ENCODE measurements at regions not wholly inside any gene's neighbourhood (a gene's known extent, or its start where the extent isn't known, plus 50 kb on each side); places are given as distances from the start of the nearest gene placed in this dataset.
A peak's percentile ranks its signal among the peaks of the same experiment; 100 is the strongest.
"Not testable (repeated sequence)": the region's sequence is repeated elsewhere in the genome, so short reads cannot be mapped to it uniquely, and the experiment has no call there.

DNA sequence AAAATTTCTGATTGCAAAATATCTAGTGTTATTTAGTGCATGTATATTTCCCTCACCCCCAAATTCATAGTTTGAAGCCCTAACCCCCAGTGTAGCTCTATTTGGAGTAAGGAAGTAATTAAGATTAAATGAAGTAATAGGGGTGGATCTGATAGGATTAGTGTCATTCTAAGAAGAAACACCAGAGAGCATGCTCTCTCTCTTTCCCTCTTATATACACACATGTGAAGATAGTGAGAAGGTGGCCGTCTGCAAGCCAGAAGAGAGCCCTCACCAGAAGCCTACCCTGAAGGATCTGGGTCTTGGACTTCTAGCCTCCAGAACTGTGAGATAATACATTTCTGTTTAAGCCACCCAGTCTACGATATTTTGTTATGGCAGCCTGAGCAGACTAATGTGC is 120.3 kb downstream of the TMEM30B start:
- no peak for DNase-seq (ENCODE audit: low spot score)

DNA sequence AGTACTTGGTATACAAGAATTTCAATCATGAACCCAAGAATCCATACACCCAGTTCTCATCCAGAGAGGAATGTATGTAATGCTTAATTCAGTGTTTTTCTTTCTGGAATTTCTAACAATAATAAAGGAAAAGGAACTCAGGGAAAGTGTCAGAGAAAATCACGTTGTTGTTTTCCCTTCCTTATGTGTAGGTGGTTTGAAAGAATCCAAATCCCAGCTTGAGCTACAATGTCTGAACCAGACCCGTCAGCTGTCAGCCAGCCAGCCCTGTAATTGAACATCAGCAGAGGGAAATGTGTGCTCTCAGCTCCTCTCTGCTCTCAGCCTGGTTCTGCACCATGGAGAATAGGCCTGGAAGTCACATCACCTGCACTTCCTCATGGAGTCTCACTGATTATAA is 126.5 kb downstream of the TMEM30B start:
- DNase-seq (ENCODE audit: low spot score), result no peak

DNA sequence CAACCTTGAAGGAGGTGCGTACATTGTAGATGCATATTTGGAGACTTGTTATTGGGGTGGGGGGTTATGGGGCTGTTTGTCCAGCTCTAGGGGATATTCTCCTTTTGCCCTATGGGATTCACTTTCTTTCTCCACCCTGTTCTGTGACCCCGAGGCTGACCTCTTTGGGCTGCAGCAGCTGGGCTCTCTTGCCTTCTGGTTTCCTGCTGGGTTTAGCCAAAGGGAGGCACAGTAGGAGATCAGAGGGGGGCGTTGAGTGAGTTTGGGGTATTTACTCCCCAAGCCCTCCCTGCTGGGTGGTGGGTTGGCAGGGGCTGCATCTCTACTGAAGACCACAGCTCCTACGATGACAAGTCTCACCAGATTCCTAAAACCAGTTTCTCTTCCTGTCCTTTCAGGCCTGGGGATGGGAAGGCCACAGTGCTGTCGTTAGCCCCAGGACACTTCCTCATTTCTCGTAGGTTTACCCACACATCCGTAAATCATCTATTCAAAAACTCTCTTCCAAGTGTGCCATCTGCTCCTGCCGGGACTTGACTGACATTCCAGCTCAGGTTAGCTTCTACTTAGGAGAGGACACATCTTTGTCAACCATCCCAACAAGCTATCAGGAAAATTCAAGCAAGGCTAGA is 127.1 kb downstream of the TMEM30B start:
- peak; percentile 8 for DNase-seq (ENCODE audit: low spot score)

DNA sequence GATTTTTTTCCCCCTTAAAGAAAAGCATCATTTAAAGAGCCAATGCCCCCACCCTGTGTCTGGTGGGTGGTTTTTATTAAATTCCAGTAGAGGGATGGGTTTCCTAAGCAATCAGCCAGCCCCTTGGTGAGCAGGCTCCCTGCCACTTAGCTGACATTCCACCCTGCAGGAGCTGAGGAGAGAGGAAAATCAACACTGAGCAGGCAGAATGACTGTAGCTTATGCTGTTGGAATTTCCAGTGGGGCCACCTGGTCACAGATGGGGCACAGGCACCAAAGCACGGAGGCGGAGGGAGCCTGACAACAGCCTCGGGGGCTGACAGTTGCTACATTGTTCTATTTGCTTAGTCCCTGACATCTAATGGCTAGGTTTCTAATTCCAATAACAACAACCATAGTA is 127.7 kb downstream of the TMEM30B start:
- no peak for DNase-seq (ENCODE audit: low spot score)

DNA sequence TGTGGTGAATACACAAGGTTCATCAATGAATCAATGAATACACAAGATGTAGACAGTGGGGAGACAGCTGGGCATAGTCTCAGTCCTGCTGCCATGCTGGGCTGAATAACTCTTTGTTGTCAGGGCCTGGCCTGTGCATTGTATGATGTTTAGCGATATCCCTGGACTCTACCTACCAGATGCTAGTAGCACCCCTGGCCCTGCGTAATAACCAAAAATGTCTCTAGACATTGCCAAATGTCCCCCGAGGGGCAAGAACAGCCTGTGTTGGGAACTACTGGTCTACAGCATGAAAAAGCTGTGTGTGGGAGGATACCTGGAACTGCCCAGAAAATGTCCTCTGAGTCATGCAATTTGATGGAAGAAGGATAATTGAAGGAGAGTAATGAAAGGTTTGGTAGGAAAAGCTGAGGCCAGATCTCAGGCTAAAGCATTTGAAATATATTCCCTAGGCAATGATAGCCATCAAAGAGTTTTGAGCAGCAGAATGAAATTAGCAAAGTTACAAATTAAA is 128.2 kb downstream of the TMEM30B start:
- DNase-seq (ENCODE audit: low spot score), result no peak

DNA sequence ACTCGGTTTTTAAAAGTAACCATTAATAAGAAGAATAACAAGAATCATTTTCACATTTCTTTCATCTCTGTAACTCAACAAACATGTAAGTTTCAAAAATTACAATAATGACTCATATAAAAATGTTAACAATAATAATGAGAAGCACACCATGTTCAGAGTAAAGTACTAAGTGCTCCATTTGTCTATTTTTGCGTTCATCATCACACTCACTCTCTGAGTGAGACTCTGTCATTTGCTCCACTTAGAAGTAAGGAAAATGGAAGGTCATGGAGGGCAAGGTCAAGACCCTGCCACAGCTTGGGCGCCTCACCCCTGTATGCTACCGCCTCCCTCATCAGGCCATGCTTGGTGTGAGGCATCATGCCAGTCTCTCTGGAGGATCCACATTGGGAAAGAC is 129.9 kb downstream of the TMEM30B start:
- no peak for DNase-seq (ENCODE audit: low spot score)

DNA sequence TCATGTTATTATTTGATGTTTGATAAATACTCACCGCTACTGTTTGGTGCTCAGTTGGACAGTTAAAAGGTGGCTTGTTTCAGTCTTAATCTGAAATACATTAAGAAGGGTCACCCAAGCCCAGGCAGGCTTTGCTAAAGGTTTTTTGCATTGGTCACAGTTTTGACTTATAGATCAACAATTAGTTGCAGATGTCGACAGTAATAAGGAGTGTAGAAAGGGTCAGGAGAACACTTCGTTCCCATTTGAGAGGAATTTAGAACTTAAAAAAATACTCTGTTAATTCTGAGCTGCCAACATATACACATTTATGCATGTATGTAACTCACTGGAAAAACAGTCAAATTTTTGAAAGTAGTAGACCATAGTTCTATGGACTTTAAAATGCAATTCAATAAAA is 130.3 kb downstream of the TMEM30B start:
- no peak for DNase-seq (ENCODE audit: low spot score)

DNA sequence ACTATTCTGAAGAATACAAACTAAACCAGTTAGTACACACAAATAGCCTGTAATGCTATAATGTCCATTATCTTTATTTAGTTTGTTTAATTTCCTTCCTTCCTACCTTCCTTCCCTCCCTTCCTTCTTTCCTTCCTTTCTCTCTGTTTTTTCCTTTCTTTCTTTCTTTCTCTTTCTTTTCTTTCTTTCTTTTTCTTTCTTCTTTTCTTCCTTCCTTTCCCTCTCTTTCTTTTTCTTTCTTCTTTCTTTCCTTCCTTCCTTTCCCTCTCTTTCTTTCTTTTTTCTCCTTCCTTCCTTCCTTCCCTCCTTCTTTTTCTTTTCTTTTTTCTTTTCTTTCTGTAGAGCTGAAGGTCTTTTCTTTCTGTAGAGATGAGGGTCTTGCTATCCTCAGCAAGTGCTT is 131.2 kb downstream of the TMEM30B start:
- no peak for DNase-seq (ENCODE audit: low spot score)

DNA sequence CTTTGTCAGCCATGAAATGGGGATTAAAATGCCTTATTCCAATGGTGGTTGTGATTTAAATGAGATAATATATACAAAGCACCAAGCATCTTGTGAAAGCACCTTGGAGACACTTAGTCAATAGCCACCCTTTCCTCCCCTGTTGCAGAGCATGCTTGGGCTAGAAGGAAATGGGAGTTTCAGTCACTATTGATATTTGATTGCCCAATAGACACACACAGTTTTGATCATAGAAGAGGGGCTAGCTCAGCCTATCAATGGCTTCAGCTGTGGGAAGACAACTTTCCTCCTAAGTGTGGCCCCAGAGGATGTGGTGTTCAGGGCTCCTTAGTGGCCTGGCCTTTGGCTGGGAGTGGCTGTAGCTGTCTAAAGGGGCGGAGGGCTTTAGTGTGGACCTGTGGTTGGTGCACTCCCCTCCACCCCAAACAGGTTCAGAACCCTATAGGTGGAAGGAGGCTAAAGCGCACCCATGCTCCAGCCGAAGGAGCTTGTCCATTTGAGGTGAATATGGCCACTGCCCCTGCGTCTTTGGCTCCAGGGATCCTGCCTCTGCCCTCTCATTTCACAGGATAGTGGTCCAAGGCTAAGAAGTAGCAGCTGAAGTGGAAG is 132.3 kb downstream of the TMEM30B start:
- no peak for DNase-seq (ENCODE audit: low spot score)

DNA sequence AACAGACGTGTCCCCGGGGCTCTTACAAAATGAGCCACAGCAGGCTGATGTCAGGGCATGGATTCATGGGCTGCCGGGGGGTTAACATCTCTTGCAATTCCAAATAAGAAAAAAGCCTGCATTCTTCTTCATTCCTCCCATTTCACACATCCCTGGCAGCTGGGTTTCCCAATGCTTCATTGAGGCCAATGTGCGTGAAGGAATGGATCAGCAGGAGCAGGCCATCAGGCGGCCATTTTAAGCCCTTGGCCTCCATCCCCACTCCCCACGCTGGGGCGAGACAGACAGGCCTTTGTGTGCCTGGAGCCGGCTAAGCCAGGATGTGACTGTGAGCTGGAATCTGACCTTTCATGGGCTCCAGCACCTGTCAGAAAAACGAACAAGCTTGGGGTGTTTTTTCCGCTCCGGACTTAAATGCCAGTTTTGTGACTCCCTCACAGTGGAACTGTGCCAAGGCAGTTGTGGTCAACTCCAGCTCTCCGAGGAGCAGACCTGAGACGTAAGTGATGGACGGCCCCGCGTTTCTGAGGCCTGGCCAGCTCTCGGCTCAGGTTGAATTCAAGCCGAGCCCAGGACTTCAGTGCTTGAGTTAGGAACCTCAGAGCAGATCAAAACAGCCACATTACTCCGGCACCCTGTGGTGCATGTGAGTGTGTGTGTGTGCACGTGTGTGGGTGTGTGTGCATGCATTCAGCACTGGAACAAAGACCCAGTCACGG is 133.1 kb downstream of the TMEM30B start:
- no peak for DNase-seq (ENCODE audit: low spot score)

DNA sequence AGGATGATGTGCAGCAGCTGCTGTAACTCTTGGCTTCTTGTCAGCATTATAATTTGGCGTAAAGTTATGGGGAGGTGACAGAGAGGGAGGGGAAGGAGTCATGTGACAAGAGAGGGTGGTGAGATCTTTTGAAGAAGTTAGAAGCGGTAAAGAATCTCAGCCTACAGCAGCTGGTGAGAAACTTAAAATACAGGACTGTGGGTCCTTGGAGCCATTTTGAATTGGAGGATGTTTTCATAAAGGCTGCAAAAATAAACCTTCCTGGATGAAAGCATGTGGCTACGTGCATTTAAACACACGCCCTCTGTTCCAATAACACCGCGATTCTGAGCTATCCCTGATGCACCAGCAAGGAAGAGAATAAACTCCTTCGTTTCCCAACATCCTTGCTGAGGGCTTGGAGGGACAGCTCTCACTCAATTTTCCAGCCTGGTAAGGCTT is 133.7 kb downstream of the TMEM30B start:
- DNase-seq (ENCODE audit: low spot score), result no peak

DNA sequence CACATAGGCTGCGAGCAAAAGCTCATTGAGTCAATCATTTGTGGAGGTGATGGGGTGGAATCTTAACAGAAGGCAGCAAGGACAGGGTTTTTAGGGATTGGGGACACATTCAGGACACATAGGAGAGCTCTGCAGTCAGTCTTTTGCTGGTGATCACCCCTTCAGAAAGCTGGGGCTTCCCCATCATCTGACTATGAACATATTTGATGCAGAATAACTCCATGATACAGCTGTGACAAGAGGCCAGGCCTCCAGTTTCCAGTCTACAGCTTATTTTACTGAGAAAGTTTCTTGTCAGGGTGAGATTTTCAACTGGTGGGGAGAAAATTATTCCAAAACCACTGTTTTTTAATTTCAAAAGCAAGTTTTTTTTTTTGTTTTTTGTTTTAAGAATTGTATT is 134.2 kb downstream of the TMEM30B start:
- no peak for DNase-seq (ENCODE audit: low spot score)

DNA sequence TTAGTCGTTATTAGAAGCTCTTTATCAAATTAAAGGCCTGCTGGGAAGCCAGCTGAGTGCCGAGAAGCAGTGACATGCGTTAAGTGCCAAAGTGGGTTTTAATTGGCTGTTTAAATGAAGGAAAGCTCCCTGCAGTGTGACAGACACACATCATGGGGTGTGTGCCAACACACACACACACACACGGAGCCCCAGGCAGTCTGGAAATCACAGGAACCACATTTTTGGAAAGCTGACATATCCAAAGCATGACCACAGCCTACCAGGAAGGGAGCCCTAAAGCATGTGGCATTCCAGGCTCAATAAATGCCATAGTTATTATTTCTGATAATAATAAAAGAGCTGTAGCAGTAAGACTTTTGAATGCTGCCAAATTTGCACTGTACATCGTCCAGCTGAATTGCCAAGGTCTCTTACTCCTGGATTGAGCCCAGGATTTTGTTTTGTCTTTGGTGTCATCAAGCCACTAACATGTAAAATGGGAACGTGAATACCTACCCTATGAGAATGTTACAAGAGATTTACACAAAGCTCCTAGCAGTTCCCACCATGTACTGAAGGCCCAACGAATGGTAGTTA is 135.1 kb downstream of the TMEM30B start:
- DNase-seq (ENCODE audit: low spot score), result no peak

DNA sequence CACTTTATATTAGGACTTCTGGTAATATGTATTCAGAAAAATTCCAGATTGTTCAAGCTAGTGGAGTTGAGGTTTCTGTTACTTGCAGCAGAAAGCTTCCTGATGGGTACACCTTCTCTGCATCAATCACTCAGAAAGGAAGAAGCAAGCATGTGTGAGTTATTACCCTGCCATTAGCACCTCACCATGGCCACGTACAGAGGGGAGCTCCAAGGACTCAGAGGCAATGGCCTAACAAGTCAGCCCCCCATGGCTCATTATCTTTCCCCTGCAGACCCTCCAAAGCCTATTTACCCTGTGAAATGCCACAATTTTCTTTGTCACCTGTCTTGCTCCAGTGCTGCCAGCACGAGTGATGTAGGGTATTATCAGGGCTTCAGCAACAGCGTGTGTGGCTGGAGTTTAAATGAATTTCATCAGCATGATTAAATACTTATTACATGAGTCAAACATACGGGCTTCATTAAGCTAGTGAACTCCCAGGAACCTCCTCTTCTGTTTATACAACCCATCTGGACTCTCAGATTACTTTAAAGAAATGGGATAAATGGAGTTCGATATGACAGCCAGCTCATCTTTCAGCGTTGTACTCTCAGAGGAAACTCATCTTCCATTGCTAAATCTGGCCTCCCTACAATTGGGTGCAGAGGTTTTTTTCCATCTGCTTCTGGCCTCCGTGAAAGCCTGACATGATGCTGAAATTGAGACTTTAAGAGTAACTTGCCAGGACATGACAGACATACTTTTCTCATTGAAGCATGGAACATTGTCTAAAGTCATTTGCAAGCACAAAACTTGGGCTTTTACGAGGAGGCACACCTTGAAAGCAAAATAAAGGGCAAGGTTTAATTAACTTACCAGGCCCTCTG is 135.9 kb downstream of the TMEM30B start:
- no peak for DNase-seq (ENCODE audit: low spot score)

DNA sequence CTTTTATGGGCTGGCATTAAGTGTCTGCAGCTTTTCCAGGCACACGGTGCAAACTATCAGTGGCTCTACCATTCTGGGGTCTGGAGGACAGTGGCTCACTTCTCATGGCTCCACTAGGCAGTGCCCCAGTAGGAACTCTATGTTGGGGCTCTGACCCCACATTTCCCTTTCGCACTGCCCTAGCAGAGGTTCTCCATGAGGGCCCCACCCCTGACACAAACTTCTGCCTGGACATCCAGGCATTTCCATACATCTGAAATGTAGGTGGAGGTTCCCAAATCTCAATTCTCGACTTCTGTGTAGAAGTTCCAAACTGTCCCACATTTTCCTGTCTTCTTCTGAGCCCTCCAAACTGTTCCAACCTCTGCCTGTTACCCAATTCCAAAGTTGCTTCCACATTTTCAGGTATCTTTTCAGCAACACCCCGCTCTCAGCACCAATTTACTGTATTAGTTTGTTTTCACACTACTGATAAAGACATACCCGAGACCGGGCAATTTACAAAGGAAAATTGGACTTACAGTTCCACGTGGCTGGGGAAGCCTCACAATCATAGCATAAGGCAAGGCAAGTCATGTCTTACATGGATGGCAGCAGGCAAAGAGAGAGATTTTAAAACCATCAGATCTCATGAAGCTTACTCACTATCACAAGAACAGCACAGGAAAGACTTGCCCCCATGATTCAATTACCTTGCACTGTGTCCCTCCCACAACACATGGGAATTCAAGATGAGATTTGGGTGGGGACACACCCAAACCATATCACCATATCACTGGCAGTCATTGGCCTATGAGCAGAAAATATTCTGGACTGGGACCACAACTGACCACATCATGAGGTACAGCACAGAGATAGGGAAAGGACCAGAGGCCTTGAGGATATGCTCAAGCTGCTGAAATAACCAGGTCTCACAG is 136.8 kb downstream of the TMEM30B start:
- not testable (repeated sequence) for DNase-seq (ENCODE audit: low spot score)

DNA sequence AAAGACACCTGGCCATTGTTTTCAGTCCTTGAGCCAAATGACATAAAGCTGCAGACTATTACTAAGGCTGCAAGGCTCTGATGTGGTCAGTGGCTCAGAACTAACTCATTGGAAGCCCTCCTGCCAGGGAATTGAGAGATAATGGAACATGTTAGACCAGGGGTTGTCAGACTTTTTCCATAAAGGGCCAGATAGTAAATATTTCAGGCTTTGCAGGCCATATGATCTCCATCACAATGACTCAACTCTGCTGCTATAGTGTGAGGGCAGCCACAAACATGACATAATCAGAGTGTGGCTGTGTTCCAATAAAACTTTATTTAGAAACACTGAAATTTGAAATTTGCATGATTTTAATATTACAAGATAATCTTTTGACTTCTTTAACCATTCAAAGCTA is 140.3 kb downstream of the TMEM30B start:
- no peak for DNase-seq (ENCODE audit: low spot score)

DNA sequence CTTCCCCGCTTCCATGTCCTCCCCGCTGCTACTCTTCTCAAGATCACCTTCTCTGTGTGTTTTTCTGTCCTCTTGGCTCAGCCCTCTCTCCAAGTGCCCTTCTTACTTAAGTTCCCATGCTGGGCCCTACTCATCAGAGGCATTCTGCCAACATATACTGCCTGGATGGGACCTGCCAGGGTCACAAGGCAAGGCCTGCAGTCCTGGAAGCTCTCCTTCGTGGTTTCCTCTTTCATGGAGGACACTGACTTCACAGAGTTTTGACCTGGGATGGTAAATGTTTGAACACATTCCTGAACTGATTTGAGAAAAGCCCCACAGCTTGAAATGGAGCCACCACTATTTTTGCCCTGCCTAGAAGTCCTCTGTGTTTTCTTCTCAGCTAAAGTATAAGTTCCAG is 140.9 kb downstream of the TMEM30B start:
- no peak for DNase-seq (ENCODE audit: low spot score)

DNA sequence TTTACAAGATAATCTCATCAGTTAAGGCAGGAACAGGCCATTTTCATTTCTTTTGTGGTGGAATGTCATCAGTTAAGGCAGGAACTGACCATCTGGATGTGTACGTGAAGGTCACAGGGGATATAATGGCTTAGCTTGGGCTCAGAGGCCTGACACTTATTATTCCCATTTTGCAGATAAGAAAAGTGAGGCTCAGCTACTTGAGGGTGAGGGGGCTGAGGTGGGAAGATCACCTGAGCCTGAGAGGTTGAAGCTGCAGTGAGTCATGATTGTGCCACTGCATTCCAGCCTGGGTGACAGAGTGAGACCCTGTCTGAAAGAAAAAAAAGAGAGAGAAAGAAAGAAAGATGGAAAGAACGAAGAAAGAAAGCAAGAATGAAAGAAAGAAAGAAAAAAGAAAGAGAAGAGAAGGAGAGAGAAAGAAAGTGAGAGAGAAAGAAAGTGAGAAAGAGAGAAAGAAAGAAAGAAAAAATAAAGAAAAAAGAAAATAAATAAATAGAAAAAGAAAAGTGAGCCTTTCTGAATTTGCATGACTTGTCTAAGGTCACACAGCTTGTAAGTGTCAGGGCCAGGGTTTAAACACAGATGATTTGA is 142.0 kb downstream of the TMEM30B start:
- DNase-seq (ENCODE audit: low spot score), result no peak

DNA sequence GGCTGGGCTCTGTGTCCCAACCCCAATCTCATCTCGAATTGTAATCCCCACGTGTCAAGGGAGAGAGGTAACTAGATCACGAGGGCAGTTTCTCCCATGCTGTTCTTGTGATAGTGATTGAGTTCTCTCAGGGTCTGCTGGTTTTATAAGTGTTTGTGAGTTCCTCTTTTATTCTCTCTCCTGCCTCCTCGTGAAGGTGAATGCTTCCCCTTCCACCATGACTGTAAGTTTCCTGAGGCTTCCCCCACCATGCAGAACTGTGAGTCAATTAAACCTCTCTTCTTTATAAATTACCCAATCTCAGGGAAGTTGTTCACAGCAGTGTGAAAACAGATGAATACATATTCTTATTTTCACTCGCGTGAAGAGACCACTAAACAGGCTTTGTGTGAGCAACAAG is 148.2 kb downstream of the TMEM30B start:
- DNase-seq (ENCODE audit: low spot score), result no peak

DNA sequence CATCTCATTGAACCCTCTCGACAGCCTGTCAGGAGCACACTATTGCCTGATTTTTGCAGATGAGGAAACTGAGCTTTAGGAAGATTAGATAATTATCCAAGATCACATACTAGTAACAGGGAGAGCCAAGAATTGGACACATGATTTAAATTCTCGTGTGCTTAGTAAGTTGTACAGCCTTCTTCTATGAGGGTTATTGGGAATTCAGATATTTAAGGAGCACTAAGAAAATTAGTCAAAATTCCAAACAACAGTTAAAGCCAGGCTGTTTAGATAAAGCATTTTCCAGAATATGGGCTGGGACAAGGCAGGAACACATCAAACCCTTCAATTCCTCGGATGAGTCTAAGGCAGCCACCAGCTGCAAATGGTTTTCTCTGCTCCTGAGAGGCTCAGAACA is 148.8 kb downstream of the TMEM30B start:
- DNase-seq (ENCODE audit: low spot score), result no peak

All from cerebellar cortex (tissue), 1 donor.